Astrocyte of the hippocampus (primary cell): ENCODE measurements at regions not wholly inside any gene's neighbourhood (a gene's known extent, or its start where the extent isn't known, plus 50 kb on each side); places are given as distances from the start of the nearest gene placed in this dataset.

ENCODE experiments used
- DNase-seq: peaks from one replicate; pipeline ENCODE4 v3.0.0; 2011; ENCODE audit warnings: low read depth, low spot score

- DNase-seq, result no peak
Measured at GRCh38 chr13:39233519-39233918, 195.3 kb downstream of the NHLRC3 start.

- DNase-seq, result no peak
Measured at GRCh38 chr13:39244561-39245230, 206.4 kb downstream of the NHLRC3 start.

GRCh38 chr13:39245688-39246087 lies 207.4 kb downstream of the NHLRC3 start:
- DNase-seq, result no peak

GRCh38 chr13:39249982-39250381 lies 211.7 kb downstream of the NHLRC3 start:
- no peak for DNase-seq

GRCh38 chr13:39250440-39250839 lies 212.2 kb downstream of the NHLRC3 start:
- DNase-seq, result no peak

- DNase-seq, result no peak
Measured at GRCh38 chr13:39251340-39251739, 213.1 kb downstream of the NHLRC3 start.

GRCh38 chr13:39253774-39254173 lies 215.5 kb downstream of the NHLRC3 start:
- no peak for DNase-seq

- no peak for DNase-seq
Measured at GRCh38 chr13:39254601-39255000, 216.3 kb downstream of the NHLRC3 start.

DNA sequence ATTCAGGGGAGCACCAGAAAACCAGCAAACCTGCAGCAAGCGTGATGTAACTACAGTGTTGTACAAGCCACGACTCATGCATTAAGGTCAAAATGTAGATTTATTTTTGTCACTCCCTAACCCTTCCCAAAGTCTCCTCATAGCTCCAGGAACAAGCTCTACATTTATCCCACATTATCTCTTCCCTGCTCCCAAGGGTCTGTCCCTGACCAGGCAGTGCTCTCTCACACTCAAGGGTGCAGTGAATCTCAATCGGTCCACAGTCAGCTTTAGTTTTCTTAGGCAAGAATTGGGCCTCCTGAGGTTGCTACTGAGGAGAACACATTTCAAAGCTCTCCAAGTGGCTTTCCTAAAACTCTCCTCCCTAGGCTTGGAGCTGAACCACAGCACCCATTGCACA lies 219.4 kb downstream of the NHLRC3 start:
- no peak for DNase-seq

DNA sequence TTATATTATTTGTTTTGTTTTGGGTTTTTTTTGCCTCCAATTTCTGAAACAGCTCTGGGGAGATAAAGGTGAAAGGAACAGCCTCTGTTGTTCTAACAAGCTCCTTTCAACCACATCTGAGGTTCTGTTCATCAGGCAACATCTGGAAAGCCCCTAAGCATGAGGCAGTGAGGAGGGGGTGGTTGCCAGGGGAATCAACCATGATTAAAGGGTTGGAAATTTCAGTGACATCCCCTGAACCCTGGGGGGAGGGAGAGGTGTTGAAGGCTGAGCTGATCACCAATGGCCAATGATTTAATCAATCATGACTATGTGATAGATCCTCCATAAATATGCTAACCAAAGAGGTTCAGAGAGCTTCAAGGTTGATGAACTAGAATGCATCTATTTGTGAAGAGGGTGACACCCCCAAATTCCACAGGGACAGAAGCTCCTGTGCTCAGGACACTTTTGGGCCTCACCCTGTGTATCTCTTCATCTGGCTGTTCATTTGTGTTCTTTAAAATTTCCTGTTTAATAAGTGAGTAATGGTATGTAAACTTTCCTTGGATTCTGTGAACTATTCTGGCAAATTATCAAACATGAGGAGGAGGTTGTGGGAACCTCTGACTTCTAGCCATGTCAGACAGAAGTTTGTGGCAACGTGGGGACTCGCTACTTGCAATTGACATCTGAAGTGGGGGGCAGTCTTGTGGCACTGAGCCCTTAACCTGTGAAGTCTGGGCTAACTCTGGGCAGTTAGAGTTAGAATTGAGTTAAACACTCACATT lies 221.3 kb downstream of the NHLRC3 start:
- DNase-seq, result peak; percentile 8

DNA sequence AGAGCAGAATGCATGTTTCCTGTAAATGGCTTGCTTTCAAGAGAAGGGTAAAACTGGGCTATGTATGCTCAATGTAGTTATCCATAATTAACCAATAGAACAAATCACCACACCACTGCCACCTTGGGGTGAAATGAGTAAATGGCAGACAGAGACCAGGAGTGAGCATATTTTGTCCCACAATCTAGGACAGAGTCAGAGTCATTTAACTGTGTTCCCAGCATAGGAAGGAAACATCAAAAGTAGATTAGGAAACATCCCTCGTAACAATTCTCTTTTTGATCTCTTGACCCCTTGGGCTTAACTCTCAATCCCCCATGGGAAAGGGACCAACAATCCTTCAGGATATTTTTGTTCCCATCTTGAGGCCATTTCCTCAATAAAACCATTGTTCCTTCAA lies 224.8 kb downstream of the NHLRC3 start:
- DNase-seq, result peak; percentile 50

DNA sequence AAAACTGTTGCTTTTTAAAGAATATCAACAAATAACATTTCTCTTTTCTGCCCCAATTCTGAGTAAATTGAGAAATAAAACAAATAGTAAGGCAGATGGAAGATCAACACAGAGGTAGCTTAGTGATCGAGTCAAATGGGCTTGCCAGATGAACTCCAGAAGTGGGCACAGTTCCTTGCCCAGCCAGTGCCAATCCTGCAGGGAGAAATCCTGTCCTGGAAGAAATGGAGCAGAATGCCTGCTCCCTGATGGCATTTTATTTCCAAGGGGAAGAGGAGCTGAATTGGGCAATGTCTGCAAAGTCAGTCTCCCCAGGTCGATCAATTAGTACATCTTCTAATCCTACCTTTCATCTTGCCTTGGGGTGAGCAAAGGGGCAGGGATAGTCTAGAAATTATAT lies 225.3 kb downstream of the NHLRC3 start:
- DNase-seq, result no peak

DNA sequence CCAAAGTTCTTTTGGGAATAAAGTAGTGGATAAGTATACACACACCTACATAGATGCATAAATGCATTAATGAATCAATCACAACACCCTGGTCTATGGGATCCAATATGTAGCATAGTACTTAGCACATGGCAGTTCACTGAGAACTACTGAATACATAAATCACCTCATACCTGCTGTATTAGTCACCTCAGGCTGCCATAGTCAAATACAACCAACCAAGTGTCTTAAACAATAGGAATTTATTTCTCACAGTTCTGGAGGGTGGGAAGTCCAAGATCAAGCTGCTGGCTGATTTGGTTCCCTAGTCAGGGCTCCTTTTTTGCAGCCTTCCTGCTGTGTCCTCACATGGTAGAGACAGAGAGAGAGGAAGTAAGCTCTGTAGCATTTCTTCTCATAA lies 228.2 kb downstream of the NHLRC3 start:
- no peak for DNase-seq

GRCh38 chr13:39268398-39268797 lies 230.1 kb downstream of the NHLRC3 start:
- DNase-seq, result no peak

DNA sequence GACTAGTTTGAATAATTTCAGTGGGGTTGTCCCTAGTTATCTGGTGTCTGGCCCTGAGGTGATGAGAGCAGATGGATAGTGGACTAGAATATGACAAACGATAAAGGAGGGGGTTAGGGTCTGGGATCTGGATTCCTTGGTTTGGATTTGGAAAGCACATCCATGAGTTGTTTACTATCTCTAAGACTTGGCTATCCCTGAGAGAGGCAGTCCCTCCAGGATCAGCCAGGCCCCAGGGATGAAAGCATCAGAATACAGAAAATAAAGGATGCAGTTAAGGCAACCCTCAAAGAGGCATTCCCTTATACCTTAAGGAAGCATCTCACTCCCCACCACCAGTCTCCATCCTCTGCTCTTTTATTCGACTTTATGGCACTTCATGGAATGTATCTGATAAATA lies 230.7 kb downstream of the NHLRC3 start:
- DNase-seq, result no peak

- DNase-seq, result peak; percentile 42
Measured at GRCh38 chr13:39269411-39269810, 231.2 kb downstream of the NHLRC3 start.

- no peak for DNase-seq
Measured at GRCh38 chr13:39272994-39273393, 234.7 kb downstream of the NHLRC3 start.

DNA sequence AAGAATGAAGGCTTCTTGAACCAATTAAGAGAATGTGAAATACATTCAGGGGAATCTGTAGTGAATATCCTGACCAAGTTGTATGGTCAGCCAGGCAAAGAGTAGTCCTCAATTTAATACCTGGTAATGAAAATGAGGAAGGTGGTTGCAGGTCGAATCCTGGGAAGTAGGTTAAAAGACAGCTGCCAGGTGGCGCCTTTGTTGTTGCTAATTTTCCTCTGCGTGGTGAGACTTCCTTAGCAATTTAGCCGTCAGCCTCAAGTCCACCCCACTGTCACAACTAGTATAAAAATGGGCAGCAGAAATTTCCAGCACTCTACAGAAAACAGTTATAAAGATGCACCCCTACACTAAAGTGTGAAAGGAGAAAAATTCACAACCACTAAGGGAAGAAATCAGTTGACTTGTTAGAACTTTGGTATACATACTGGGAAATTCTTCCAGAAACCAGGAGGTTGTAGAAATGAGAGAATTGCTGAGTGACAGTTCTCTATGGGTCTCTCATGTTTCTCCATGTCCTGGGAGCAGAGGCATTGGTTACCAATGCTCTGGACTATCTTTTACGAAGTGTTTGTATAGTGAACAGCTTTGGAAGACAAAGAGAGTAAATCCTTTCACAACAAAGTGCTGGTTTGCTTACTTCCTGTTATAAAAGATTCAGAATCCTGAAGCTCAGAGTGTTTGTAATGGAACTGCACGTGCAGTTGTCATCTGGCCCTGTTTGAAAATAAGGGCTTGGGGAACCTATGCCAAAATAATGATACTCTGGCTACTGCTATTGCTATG lies 235.9 kb downstream of the NHLRC3 start:
- DNase-seq, result peak; percentile 9

GRCh38 chr13:39274739-39275325 lies 236.6 kb downstream of the NHLRC3 start:
- DNase-seq, result no peak

- no peak for DNase-seq
Measured at GRCh38 chr13:39279077-39279476, 240.8 kb downstream of the NHLRC3 start.

GRCh38 chr13:39281539-39282150 lies 243.4 kb downstream of the NHLRC3 start:
- peak; percentile 43 for DNase-seq
